HCT116 (cell line): ENCODE measurements at regions not wholly inside any gene's neighbourhood (a gene's known extent, or its start where the extent isn't known, plus 50 kb on each side); places are given as distances from the start of the nearest gene placed in this dataset.

ENCODE experiments used
- ATAC-seq: fragments of 200-7000 bp; cut with Tn5 transposase; 2 replicates; pipeline ENCODE4 v1.9.1; 2020; ENCODE audit warnings: mild to moderate bottlenecking, moderate library complexity
- BruUV-seq: library from RNA; stranded (reverse); fragments of 400-500 nt; replicated peaks from 2 replicates; lab custom pipeline; 2021; lab: Mats Ljungman, UMichigan
- CTCF ChIA-PET: fragments of 300-600 bp; sonication (Branson Sonifier 250); formaldehyde crosslinking; loops from one replicate; lab custom pipeline; 2021; ENCODE audit warnings: antibody characterized with exemption; lab: Charles Lee
- POLR2A ChIA-PET: fragments of 300-600, 350-600 bp; sonication (Branson Sonifier 250); formaldehyde crosslinking; loops from one replicate; lab custom pipeline; 2021; ENCODE audit warnings: antibody characterized with exemption; lab: Charles Lee
- RAD21 ChIA-PET, 2 experiments: fragments of 300-600 bp; sonication (Branson Sonifier 250); formaldehyde crosslinking; loops; one replicate each; lab custom pipeline; 2023; ENCODE audit warnings: low total read pairs in 2 of 2; ENCODE audit not compliant: uncharacterized antibody in 2 of 2, unreplicated experiment in 2 of 2, low non-redundant PET in 1 of 2; lab: Charles Lee
- DNase-seq: peaks from one replicate; pipeline ENCODE4 v3.0.0-alpha.2; 2010; ENCODE audit warnings: low read depth, low spot score
- H2AFZ ChIP-seq: fragments of 200-600 bp; shearing (Covaris generic), sonication (generic); 2 replicates; pipeline ENCODE4 v1.6.1; 2017; ENCODE audit warnings: low read depth, mixed run types, mixed read lengths, antibody characterized with exemption, low read length; ENCODE audit not compliant: poor library complexity, severe bottlenecking
- H3K27ac ChIP-seq: 2 replicates; pipeline ENCODE4 v1.5.1; 2012; ENCODE audit warnings: low read depth, low read length
- H3K27me3 ChIP-seq: fragments of 200-600 bp; sonication (generic); 2 replicates; pipeline ENCODE4 v1.6.1; 2016; ENCODE audit warnings: mixed run types, low read length, mixed read lengths; ENCODE audit not compliant: insufficient read depth
- H3K36me3 ChIP-seq, 2 experiments: fragments of 200-500 bp in 1 of 2; fragments of 200-600 bp in 1 of 2; sonication (Bioruptor generic) in 1 of 2; sonication (generic) in 1 of 2; 2 replicates each; pipeline versions ENCODE4 v1.5.1 to v1.6.1; 2014 to 2016; ENCODE audit warnings: low read length in 2 of 2, inconsistent platforms in 1 of 2, mixed read lengths in 1 of 2, mixed run types in 1 of 2; ENCODE audit not compliant: insufficient read depth in 2 of 2, control insufficient read depth in 1 of 2
- H3K4me1 ChIP-seq, 2 experiments: fragments of 200-600 bp in 1 of 2; sonication (generic) in 1 of 2; 2 replicates each; pipeline versions ENCODE4 v1.5.1 to v1.6.1; 2012 to 2017; ENCODE audit warnings: low read length in 2 of 2, inconsistent platforms in 1 of 2, mild to moderate bottlenecking in 1 of 2, mixed read lengths in 1 of 2, mixed run types in 1 of 2, moderate library complexity in 1 of 2; ENCODE audit not compliant: insufficient read depth in 2 of 2, control insufficient read depth in 1 of 2
- H3K4me2 ChIP-seq: fragments of 200-600 bp; sonication (generic); 2 replicates; pipeline ENCODE4 v1.6.1; 2017; ENCODE audit warnings: mixed run types, low read length, mixed read lengths
- H3K4me3 ChIP-seq, 2 experiments: fragments of 200-600 bp in 1 of 2; sonication (generic) in 1 of 2; replicated peaks in 1 of 2; 2 replicates each; pipeline ENCODE4 v1.5.1; 2011 to 2016; ENCODE audit warnings: low read length in 2 of 2, control low read depth in 1 of 2, low read depth in 1 of 2, mild to moderate bottlenecking in 1 of 2, mixed read lengths in 1 of 2, mixed run types in 1 of 2
- H3K79me2 ChIP-seq: fragments of 200-600 bp; sonication (generic); 2 replicates; pipeline ENCODE4 v1.6.1; 2017; ENCODE audit warnings: mild to moderate bottlenecking, mixed run types, low read length, moderate library complexity, mixed read lengths; ENCODE audit not compliant: insufficient read depth
- H3K9ac ChIP-seq: fragments of 200-600 bp; sonication (generic); 2 replicates; pipeline ENCODE4 v1.6.1; 2016; ENCODE audit warnings: low read length, mixed read lengths
- H3K9me2 ChIP-seq: fragments of 200-600 bp; sonication (generic), shearing (Covaris generic); 2 replicates; pipeline ENCODE4 v1.6.1; 2017; ENCODE audit warnings: mixed run types, mild to moderate bottlenecking, moderate library complexity; ENCODE audit not compliant: insufficient read depth
- H3K9me3 ChIP-seq, 2 experiments: fragments of 200-500 bp in 1 of 2; fragments of 200-600 bp in 1 of 2; sonication (Bioruptor generic) in 1 of 2; sonication (generic) in 1 of 2; 2 replicates each; pipeline ENCODE4 v1.6.1; 2014 to 2017; ENCODE audit warnings: low read length in 2 of 2, mixed read lengths in 2 of 2, inconsistent platforms in 1 of 2, low read depth in 1 of 2, mild to moderate bottlenecking in 1 of 2, mixed run types in 1 of 2, moderate library complexity in 1 of 2; ENCODE audit not compliant: control insufficient read depth in 1 of 2, insufficient read depth in 1 of 2
- H4K20me1 ChIP-seq: fragments of 200-600 bp; sonication (generic), shearing (Covaris generic); 2 replicates; pipeline ENCODE4 v1.6.1; 2017; ENCODE audit warnings: mixed run types, mild to moderate bottlenecking, moderate library complexity; ENCODE audit not compliant: insufficient read depth
- ATF3 ChIP-seq: IDR thresholded peaks from 2 replicates; pipeline ENCODE4 v1.6.1; 2012
- CTCF ChIP-seq, 3 experiments: fragments of 200-600 bp in 1 of 3; sonication (generic) in 1 of 3; IDR thresholded peaks in 2 of 3; conservative IDR thresholded peaks in 1 of 3; 2 replicates each; pipeline ENCODE4 v1.5.1; 2012 to 2017; ENCODE audit warnings: low read depth in 2 of 3, low read length in 2 of 3, antibody characterized with exemption in 1 of 3, borderline replicate concordance in 1 of 3, control low read depth in 1 of 3, mild to moderate bottlenecking in 1 of 3, mixed read lengths in 1 of 3, mixed run types in 1 of 3, moderate library complexity in 1 of 3; ENCODE audit not compliant: insufficient read depth in 1 of 3
- ELF1 ChIP-seq: IDR thresholded peaks from 2 replicates; pipeline ENCODE4 v1.6.1; 2012; ENCODE audit warnings: low read depth, borderline replicate concordance
- EZH2 ChIP-seq: fragments of 200-600 bp; sonication (generic); IDR thresholded peaks from 2 replicates; pipeline ENCODE4 v1.6.1; 2017; ENCODE audit warnings: antibody characterized with exemption, mixed run types
- JUND ChIP-seq: IDR thresholded peaks from 2 replicates; pipeline ENCODE4 v1.6.1; 2012
- MAX ChIP-seq: IDR thresholded peaks from 2 replicates; pipeline ENCODE4 v1.6.1; 2012
- POLR2A ChIP-seq: IDR thresholded peaks from 2 replicates; pipeline ENCODE4 v1.7.0; 2011; ENCODE audit warnings: borderline replicate concordance; ENCODE audit not compliant: insufficient read depth, insufficient read length; ENCODE audit errors: extremely low read depth
- POLR2AphosphoS5 ChIP-seq: IDR thresholded peaks from 2 replicates; pipeline ENCODE4 v1.6.1; 2011; ENCODE audit warnings: mild to moderate bottlenecking, low read depth, low read length, moderate library complexity
- RAD21 ChIP-seq: IDR thresholded peaks from 2 replicates; pipeline ENCODE4 v1.6.1; 2012; ENCODE audit warnings: low read depth, mild to moderate bottlenecking
- SIN3A ChIP-seq: IDR thresholded peaks from 2 replicates; pipeline ENCODE4 v1.6.1; 2012; ENCODE audit warnings: low read depth
- SRF ChIP-seq: IDR thresholded peaks from 2 replicates; pipeline ENCODE4 v1.6.1; 2012; ENCODE audit warnings: low read depth
- TCF7L2 ChIP-seq: IDR thresholded peaks from 2 replicates; pipeline ENCODE4 v1.7.0; 2011; ENCODE audit warnings: borderline replicate concordance, inconsistent platforms; ENCODE audit not compliant: insufficient read depth, insufficient read length; ENCODE audit errors: extremely low read depth
- ZBTB33 ChIP-seq: IDR thresholded peaks from 2 replicates; pipeline ENCODE4 v1.6.1; 2011; ENCODE audit warnings: mild to moderate bottlenecking, low read length, moderate library complexity; ENCODE audit not compliant: insufficient replicate concordance; ENCODE audit errors: extremely low read depth
- ZFX ChIP-seq: fragments of 450-650 bp; IDR thresholded peaks from 2 replicates; pipeline ENCODE4 v1.6.1; 2017
- ZNF274 ChIP-seq: fragments of 200-500 bp; sonication (Bioruptor generic); IDR thresholded peaks from 2 replicates; pipeline ENCODE4 v1.6.1; 2014; ENCODE audit warnings: mild to moderate bottlenecking, low read depth, low read length, inconsistent platforms
- intact Hi-C: fragments of 100-400 bp; cut with micrococcal nuclease; formaldehyde crosslinking; loops from 2 replicates; pipeline ENCODE4 v1.10.0; 2022

- no peak for ATAC-seq
- H3K36me3 ChIP-seq = no peaks in the 10 kb centered on the region
- H3K9me3 ChIP-seq = no peaks in the 10 kb centered on the region
- H3K4me3 ChIP-seq = no peak overlapping the region
- H3K79me2 ChIP-seq = no peaks in the 10 kb centered on the region
- no peaks in the 10 kb centered on the region for H3K9me2 ChIP-seq
- no peak overlapping the region for H2AFZ ChIP-seq
- no TSS peak for BruUV-seq
- RAD21 ChIA-PET = no interaction called here
- TF ChIP-seq EZH2 (no peak), SRF (no peak), CTCF (IDR thresholded peaks at IDR 0.05 in 2 of 3, conservative IDR thresholded peaks at IDR 0.05 in 1 of 3; ENCODE audit: borderline replicate concordance in 1 of 3, insufficient read depth in 1 of 3, low read depth in 2 of 3, low read length in 2 of 3) (no peak), RAD21 (no peak), ZFX (no peak)
- TF ChIP-seq, all 23 proteins: peak for 0
- intact Hi-C loops = no loop called here
- Histone ChIP-seq H3K27ac (no peak overlapping the region), H3K9ac (no peak overlapping the region), H3K4me1 (no peaks in the 10 kb centered on the region), H4K20me1 (no peaks in the 10 kb centered on the region), H3K27me3 (no peaks in the 10 kb centered on the region), H3K4me2 (no peak overlapping the region)
- DNase-seq = no peak
- POLR2A ChIA-PET = no interaction called here
- CTCF ChIA-PET = no interaction called here
Measured at GRCh38 chr12:47576289-47576945, 129.4 kb downstream of the RPAP3 start.

GRCh38 chr12:47574252-47575021 is 131.4 kb downstream of the RPAP3 start:
- DNase-seq (no peak), ATAC-seq (no peak)
- no peaks in the 10 kb centered on the region for H4K20me1 ChIP-seq
- CTCF ChIA-PET = no interaction called here
- intact Hi-C loops = no loop called here
- no peaks in the 10 kb centered on the region for H3K79me2 ChIP-seq
- H3K4me3 ChIP-seq = no peak overlapping the region
- BruUV-seq = no TSS peak
- POLR2A ChIA-PET = no interaction called here
- no peaks in the 10 kb centered on the region for H3K36me3 ChIP-seq
- H3K27me3 ChIP-seq = no peaks in the 10 kb centered on the region
- RAD21 ChIA-PET = no interaction called here
- H3K4me2 ChIP-seq = no peak overlapping the region
- H3K9me2 ChIP-seq = no peaks in the 10 kb centered on the region
- H3K27ac ChIP-seq = no peak overlapping the region
- H3K9ac ChIP-seq = no peak overlapping the region
- no peak overlapping the region for H2AFZ ChIP-seq
- no peaks in the 10 kb centered on the region for H3K9me3 ChIP-seq
- H3K4me1 ChIP-seq = no peaks in the 10 kb centered on the region
- TF ChIP-seq RAD21 = no peak
- TF ChIP-seq EZH2 = no peak
- TF ChIP-seq JUND = no peak
- TF ChIP-seq POLR2AphosphoS5 = no peak
- no peak for TF ChIP-seq MAX
- TF ChIP-seq ELF1 = no peak
- no peak for TF ChIP-seq POLR2A
- no peak for TF ChIP-seq SRF
- TF ChIP-seq TCF7L2 = no peak
- no peak for TF ChIP-seq SIN3A
- TF ChIP-seq ZBTB33 = no peak
- TF ChIP-seq ATF3 = no peak
- no peak for TF ChIP-seq ZNF274
